Astrocyte of the hippocampus (primary cell): ENCODE measurements at regions not wholly inside any gene's neighbourhood (a gene's known extent, or its start where the extent isn't known, plus 50 kb on each side); places are given as distances from the start of the nearest gene placed in this dataset.
A peak's percentile ranks its signal among the peaks of the same experiment; 100 is the strongest.

Source experiments
- DNase-seq: peaks from one replicate; pipeline ENCODE4 v3.0.0; 2011; ENCODE audit warnings: low read depth, low spot score

DNA sequence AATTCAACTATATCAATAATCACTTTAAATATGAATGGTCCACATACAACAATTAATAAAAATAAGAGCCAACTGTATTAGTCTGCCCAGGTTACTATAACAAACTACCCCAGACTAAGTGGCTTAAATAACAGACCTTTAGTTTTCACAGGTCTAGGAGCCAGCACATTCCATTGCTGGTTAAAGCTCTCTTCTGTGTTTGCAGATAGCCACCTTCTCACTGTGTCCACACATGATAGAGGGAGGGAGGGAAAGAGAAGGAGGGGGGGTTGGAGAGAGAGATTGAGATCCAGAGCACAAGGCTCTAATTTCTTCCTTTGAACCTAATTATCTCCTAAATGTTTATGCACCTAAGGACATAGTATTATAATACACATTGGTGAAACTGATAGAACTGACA is 267.8 kb upstream of the NXPH2 start:
- DNase-seq = no peak

DNA sequence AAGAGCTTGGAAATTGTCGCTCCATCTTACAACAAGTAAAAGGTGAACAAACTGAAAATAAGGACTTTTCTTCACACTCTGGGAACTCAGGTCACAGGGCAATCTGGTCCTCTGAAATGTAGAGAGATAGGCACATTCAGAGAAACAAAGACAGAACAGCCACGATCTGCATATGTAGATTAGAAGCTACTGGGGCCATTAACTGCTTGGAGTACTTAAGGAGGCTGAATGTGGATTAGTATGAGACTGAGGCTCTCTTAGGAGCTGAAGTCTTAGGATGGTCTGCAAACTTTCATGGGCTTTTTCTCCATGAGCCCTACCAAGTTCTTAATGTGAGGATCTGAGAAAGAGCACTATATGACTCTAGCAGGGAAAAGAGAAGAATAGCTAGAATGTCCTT is 265.3 kb upstream of the NXPH2 start:
- DNase-seq = no peak

DNA sequence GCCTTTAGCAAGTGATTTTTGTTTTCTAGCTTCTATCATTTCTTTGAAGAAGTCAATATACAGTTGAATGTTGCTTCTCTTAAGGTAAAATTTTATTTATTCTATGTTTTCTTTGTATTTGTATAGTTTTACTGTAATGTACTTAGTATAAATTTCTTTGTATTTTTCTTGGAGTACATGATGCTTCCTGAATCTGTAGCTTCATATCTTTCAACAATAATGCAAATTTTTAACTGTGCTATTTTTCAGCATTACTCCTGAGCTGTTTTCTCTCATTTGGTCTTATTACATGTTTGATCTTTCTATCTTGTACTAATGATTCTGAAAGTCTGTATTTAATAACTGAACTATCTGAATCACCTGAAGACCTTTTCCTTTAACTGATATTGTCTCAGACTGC is 253.9 kb upstream of the NXPH2 start:
- DNase-seq = no peak

DNA sequence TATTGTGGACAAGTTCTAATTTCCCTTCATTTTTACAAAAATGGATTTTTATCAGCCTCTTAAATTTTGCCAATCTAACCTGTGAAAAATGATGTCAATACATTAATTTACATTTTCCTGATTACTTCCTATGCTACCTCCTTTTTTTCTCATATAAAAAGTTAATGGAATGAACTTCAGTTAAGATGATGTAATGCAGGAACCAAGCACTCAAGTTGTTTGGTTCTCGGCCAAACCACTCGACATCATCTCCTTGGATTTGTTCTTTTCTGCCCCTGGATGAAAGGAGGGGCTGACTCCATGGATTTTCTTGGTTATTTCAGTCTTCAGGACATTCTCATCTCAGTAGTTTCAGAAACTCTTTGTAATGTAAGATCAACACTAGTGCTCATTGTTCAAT is 253.1 kb upstream of the NXPH2 start:
- peak; percentile 80 for DNase-seq

DNA sequence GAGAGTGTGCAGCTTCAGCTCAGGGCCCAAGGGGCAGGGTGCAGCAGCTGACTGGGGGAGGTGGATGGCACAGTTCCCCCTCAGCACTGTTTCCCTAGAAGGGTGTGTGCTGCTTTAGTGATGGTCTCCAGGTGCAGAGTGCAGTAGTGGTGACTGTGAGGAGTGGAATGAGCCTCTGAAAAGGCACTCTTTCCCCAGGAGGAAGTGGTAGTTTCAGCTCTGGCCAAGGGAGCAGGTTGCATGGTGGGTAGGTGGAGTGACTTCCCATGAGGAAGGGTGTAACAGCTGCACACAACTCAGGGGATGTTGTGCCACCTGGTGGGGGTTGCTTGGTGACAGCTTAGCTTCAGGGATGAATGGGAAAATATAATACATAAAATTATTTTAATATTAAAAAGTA is 251.5 kb upstream of the NXPH2 start:
- peak; percentile 33 for DNase-seq

DNA sequence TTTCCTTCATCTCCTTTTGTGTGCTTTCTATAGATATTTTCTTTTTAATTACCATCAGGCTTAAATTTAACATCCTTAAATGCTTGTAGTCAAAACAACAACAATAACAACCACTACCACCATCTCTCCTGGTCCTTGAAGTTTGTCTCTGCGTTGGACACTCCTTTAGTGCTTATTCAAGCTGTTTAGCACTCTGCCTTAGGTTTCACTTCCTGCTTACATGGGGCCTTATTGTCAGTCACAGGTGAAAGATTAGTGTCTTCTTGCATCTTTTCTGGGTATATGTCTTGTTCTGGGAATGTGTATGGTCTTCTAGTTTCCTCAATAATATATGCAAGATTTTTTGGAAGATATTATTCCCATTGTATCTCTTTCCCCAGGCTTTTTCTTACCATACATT is 240.1 kb upstream of the NXPH2 start:
- no peak for DNase-seq

DNA sequence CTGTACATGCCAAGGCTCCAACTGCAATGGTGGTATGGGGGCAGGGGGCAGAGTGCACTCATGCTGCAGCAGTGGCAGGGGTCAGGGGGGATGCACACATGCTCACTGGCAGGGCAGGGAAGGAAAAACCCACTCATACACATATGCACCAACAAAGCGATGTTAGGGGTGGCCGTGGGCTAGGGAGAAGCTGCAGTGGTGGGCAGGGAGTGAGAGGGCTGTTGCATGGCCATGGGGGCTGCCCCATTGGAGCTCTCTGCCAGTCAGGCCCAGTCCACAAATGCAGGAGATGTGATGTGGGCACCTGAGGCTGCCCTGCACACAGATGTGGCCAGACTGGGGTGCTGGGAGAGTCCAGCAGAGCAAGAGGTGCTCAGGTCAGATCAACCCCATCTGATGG is 238.1 kb upstream of the NXPH2 start:
- DNase-seq = no peak

DNA sequence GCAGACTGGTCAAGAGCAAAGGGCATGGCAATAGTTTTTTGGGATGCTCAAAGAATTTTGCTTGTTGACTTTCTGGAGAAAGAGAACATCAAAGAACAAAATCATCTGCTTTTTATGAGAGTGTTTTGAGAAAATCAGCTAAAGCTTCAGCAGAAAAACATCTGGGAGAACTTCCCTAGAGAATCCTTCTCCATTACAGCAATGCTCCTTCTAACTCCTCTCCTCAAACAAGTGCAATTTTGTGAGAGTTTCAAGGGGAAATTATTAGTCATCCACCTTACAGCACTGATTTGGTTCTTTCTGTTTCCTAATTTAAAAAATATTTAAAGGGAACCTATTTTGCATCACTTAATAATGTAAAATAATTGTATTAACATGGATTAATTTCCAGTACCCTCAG is 226.9 kb upstream of the NXPH2 start:
- DNase-seq = no peak

DNA sequence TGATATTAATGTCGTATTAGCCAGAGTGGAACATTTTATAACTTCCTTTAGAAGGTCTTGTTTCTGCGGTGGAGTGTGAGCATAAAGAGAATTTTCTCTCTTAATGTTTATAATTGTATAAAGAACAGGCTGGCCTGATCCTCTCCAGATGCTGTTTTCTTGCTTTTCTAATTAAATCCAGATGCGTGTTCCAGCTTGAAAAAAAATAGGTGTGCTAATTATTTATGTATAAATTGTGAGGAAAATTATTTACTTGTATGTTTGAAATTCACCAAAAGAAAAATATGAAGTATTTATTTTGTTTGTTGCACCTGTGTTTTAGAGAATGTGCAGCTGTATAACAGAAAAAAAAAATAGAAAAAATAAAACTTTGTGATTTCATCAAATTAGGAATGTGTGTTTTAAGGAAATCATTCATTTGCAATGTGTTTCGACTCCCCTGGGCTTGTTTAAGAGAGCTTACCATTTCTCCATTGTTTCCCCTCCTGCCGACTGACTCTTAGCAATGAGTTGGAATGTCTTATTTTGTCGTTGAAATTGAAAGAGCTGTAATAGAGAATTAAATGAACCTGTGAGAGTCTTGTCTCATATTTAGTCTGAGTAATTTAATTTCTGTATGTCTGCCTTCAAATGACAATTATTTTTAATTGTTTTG is 220.1 kb upstream of the NXPH2 start:
- no peak for DNase-seq

DNA sequence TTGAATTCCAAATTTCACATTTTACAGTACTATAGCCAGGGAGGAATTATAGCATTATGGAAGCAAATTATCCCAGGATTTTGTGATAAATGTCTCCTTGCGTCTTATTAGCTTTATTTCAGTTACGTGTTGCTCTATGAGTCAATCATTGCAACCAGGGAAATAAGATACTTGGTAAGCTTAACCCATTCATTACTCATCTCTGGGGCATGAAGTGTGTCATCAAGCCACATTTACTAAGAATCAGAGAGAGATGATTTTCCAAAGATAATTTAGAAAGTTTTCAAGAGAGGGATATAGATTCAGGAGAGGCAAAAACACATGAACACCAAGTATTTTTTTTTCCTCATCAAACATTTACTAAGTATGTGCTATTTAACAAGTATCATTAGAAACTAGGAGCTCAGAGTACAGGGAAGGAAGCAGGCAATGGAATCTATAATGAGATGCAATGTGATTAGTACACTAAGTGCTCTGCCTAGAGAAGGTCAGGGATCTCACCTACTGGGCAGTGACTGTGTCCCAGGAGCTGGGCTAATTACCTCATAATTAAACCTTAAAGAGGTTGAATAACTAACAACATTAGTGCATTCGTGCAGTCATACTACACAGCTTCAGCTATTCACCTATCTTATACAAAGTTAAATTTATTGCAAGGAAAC is 217.8 kb upstream of the NXPH2 start:
- DNase-seq = peak; percentile 34

DNA sequence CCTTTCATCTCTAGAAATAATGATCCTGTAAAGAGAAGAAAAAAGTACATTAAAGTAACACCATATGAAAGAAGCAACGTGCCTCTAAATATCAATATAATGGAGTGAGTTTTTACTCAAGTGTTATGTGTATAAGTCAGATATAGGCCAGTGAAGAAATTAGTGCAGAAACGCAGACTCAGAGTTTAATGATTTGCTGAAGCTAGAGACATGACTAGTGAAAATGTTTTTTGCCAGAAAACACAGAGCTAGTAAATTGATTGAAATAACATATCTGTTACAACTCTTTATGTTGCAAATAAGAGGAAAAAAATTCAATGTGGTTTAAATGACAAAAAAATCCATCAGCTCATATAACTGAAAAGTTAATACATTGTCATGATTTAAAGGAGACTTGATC is 217.2 kb upstream of the NXPH2 start:
- no peak for DNase-seq

DNA sequence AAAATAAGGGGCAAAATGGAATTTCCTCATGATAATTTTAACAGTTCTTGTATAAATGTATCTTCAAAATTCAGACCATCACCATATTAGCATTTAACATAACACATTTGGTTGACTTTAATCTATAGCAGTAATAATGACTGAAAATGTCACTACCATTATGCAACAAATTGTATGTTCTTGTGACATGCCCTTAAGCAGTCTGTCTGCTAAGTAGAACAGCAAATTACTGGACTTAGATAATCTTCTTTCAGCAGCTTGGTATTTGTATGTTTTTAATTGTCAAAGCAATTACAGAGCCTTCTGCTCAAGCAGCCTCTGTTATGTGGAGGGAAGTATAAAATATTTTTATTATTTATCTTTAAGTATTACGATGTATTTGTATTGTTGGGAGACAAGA is 214.3 kb upstream of the NXPH2 start:
- DNase-seq = no peak

DNA sequence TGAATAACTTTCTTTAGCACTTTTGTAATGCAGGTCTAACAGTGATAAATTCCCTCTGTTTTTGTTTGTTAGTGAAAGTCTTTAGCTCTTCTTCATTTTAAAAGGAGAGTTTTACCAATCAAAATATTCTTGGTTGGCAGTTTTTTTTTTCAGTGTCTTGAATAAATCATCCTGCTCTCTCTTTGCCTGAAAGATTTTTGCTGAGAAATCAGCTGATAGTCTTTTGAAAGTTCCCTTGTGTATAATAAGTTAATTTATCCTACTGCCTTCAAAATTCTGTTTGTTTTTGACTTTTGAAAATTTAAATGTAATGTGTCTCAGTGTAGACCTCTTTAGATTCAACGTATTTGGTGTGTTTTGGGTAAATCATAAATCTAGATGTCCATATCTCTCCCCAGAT is 205.7 kb upstream of the NXPH2 start:
- DNase-seq = no peak

DNA sequence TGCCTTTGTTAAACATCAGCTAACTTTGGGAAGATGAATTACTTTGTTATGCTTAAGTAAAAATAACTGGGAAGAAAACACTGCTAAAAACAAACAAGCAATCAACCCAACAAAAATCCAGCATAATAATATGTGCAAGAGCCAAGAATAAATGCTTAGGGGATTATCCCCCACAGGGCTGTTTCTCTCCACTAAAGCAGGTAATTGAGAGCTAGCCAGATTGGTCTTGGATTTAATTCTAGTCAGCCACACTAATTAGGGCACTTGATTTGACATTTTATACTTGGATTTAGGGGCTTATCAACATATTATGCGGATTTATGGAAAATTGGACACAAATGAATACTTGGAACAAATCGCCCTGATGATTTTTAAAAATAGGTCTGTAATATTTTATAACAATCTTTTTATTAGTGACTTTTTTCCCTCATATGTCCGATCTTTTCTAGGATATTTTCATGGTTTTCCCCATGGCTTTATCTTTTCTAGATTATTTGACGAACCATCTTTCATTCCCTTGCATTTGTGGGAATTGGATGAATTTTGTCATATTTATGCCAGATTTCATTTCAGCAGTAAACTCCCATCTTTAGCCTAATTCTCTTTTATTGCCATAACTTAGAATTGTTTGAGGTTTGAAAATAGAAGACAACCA is 199.1 kb upstream of the NXPH2 start:
- DNase-seq = no peak

DNA sequence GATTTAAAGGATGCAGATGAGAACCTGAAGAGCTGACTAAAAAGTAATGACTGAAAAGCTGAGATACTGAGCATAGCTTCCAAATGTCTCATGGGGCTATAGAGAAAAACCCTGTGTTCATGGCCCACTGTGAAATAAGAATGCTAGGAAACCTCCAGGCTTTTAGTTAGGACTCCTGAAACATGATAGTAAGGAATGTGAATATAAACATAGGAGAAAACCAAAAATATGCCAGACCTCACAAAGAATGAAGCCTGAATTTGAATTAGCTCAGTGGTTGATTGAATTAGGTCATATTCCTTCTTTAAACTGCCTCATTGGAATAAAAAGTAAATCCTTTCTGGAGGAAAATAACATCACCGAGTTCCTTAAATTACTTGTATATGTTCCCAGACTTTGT is 194.5 kb upstream of the NXPH2 start:
- DNase-seq = peak; percentile 92

DNA sequence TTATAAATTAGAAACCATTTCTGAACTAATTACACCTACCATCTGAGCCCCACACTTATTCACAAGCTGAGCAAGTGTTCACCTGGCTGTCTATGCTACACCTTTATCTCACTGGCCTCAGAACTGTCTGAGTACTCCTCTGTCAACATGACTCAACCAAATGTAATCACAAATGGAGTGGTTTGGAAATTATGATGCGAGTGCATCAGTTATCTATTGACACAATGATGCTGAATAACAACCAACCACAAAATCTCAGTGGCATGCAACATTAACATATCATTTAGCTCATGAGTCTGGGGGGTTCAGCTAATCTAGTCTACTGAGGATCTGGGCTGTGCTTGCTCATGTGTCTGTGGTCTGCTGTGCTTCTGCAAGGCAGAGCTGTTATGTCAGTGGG is 184.2 kb upstream of the NXPH2 start:
- peak; percentile 55 for DNase-seq

DNA sequence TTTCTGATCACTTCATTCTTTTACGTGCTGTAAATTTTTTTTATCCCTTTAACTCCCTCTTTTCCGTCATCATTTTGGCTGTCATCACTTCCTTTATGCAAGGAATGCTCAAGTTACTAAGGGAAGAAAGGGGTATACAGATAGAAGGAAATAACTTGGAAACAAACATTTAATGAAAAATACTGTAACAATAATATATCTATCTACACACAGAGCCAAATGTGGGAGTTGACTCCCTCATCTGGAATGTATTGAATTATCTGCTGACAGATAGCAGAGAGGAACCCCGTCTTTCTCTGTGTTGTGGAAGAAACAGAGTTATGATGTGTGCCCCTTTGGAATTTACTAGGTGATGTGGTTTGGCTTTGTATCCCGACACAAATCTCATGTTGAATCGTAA is 182.5 kb upstream of the NXPH2 start:
- DNase-seq = peak; percentile 39

DNA sequence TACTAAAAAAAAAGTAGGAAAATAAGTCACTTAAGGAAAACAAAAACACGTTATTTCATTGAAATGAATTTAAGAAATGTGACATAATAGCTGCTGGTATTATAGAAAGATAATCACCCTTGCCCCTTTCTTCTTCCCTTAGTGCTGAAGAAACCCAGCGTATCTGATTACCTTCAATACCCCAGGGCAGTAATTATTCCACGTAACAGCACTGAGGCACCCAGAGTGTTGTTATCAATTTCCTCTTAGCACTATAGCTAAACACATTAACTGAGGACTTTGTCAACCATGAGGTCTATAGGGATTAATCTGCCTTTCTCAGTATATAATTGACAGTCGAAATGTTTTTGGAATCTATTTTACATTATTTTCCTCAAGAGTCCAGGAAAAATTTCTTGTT is 180.0 kb upstream of the NXPH2 start:
- DNase-seq = no peak

DNA sequence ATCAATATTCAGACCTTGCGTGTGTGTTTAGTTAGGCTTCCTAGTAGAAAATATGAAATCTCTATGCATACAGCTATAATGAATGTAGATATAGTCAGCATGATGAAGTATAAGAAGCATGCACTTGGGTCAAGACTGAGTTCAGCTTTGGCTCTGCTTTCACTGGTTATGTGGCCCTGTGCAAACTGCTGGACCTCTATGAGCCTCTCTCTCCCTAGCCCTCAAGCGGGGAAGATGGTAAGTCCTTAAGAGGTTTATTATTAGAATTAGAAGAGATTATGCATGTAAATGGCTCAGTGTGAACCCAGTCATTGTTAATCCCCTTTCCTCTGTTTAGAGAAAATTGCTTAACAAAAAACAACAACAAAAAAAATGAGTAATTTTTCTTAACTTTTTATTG is 178.8 kb upstream of the NXPH2 start:
- no peak for DNase-seq

DNA sequence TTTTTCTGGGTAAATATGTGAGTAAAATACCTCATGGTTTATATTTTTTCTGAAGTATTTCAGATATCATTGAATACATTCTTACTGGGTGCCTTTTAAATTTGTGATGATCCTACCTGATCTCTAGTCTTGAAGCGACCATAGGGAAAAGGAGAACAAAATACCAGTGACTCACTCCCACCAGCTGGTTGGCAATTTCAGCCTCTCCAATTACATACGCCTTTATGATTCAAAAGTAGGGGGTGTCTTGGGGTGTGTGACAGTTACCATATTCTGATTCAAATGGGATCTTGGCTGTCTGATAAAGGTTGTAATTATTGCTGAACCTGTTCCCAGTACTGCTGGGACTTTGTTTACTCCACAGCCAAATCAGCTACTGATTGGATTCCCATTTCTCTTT is 175.9 kb upstream of the NXPH2 start:
- no peak for DNase-seq

DNA sequence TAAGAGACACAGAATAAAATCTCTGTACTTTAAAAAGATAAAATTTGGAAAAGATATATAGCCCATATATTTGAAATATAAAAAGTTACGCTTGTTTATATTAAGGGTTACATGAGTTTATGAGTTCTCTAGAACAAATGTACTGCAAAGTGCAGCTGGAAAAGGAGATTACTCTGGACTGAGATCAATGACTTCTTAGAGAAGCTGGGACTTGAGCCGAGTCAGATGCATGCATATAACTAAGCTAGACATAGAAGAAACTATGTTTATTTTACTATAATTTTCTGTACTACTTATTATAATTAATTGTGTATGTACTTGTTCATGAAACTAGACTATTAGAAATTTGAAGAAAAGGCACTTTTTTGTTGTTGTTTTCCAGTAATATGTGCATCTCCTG is 170.3 kb upstream of the NXPH2 start:
- no peak for DNase-seq

DNA sequence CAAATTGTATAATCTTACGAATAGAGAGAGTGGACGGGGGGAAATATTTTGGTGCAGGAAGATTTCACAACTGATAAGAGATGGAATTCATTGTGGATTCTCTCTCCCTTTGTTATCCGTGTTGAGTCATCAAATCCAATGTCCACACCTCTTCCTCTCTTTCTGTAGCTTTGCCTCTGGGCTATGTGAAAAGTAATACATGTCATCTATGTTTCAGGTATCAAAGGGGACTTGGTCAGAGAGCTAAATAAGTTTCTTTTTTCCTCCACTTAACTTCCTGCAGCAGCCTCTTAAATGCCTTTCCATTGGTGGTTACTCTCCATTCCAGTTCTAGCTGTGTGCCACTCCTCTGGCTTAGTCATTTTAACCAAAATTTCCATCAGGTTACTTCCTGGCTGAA is 169.3 kb upstream of the NXPH2 start:
- peak; percentile 26 for DNase-seq

DNA sequence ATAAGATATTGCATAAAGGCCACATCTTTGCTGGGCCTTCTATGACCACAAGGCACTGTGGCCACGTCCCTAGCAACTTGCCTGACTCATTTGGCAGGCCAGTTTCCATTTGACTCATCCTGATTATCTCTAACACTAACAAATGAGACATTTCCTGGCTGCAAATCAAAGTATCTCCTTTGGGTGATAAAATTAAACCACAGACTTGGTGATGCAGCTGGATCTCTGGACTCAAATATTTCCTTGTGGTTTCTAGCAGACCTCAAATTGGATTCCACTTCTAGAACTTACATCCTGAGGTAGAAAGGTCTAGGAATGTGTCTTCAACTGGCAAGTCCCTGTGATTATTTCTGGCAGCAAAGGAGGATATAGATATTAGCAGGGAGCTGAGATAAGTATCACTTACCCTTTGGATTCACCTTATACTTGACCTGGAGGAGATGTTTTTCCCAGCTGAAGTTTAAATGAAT is 167.9 kb upstream of the NXPH2 start:
- DNase-seq = peak; percentile 96
